22Rv1 (cell line): ENCODE measurements at regions not wholly inside any gene's neighbourhood (a gene's known extent, or its start where the extent isn't known, plus 50 kb on each side); places are given as distances from the start of the nearest gene placed in this dataset.
"Not testable (repeated sequence)": the region's sequence is repeated elsewhere in the genome, so short reads cannot be mapped to it uniquely, and the experiment has no call there.

Experiments
- H3K27ac ChIP-seq: fragments of 450-650 bp; 2 replicates; pipeline ENCODE4 v1.5.1; 2017
- CTCF ChIP-seq: fragments of 450-650 bp; IDR thresholded peaks from 2 replicates; pipeline ENCODE4 v1.5.1; 2017; ENCODE audit warnings: mild to moderate bottlenecking
- ZFX ChIP-seq: fragments of 450-650 bp; IDR thresholded peaks from 2 replicates; pipeline ENCODE4 v1.6.1; 2017; ENCODE audit warnings: antibody characterized with exemption, borderline replicate concordance

GRCh38 chr12:114829833-114830232 is 145.9 kb upstream of the TBX3 start:
- H3K27ac ChIP-seq: no peak overlapping the region
- TF ChIP-seq ZFX (no peak), CTCF (no peak)

GRCh38 chr12:114829244-114829643 is 145.3 kb upstream of the TBX3 start:
- not testable (repeated sequence) for H3K27ac ChIP-seq

DNA sequence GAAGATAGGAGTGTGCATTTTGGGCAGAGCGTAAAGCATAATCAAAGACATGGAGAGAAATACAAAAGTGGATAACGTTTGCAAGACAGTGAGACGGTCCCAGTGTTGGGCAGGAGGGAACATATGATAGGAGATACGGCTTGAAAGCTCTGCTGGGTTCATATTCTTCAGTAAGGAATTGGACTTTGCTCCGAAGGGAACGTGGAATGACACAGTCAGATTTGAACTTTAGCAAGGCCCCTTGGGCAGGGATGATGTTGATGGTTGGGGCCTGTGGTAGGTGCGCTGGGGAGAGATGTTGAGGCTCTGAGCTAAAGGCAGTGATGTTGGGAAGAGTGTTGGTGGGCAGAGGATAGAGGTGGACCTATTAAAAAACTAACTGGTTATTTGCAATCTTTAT is 143.5 kb upstream of the TBX3 start:
- no peak overlapping the region for H3K27ac ChIP-seq
- TF ChIP-seq CTCF: no peak
- no peak for TF ChIP-seq ZFX

DNA sequence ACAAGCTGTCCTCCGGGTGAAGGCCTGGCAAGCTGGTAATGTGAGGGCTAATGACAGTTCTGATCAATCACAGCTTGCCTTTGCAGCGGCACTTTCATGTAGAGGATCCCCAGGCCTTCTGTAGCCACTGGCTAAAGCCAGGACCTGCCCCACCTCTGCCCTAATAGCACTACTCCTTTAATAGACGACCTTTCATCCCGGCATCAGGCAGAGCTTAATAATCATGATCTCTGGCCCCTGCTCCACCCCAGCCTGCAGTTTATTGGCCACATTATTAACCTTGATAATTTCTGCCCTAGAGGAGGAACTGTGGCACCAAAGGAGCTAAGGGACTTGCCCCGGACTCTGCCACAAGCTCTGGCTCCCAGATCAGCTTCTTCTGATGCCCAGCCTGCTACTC is 142.3 kb upstream of the TBX3 start:
- H3K27ac ChIP-seq: no peak overlapping the region
- TF ChIP-seq CTCF: no peak
- TF ChIP-seq ZFX: no peak

- TF ChIP-seq CTCF: no peak
- no peak for TF ChIP-seq ZFX
- no peak overlapping the region for H3K27ac ChIP-seq
These were observed 139.7 kb upstream of the TBX3 start for GRCh38 chr12:114823724-114824123.

- TF ChIP-seq ZFX (no peak), CTCF (no peak)
These were observed 137.6 kb upstream of the TBX3 start for GRCh38 chr12:114821570-114821969.

GRCh38 chr12:114820796-114821195 is 136.8 kb upstream of the TBX3 start:
- TF ChIP-seq ZFX (no peak), CTCF (no peak)

More at GRCh38 chr12:114821570-114821969, 137.6 kb upstream of the TBX3 start:
- no peak overlapping the region for H3K27ac ChIP-seq

GRCh38 chr12:114817571-114818425 is 133.8 kb upstream of the TBX3 start:
- no peak for TF ChIP-seq CTCF
- no peak for TF ChIP-seq ZFX
- H3K27ac ChIP-seq: no peak overlapping the region

More at GRCh38 chr12:114820796-114821195, 136.8 kb upstream of the TBX3 start:
- H3K27ac ChIP-seq: no peak overlapping the region
